A673 (cell line): ENCODE measurements at regions not wholly inside any gene's neighbourhood (a gene's known extent, or its start where the extent isn't known, plus 50 kb on each side); places are given as distances from the start of the nearest gene placed in this dataset.

Experiments
- BruUV-seq: library from RNA; stranded (reverse); fragments of 400-500 nt; replicated peaks from 2 replicates; lab custom pipeline; 2021; lab: Mats Ljungman, UMichigan
- CTCF ChIA-PET: fragments of 300-600 bp; sonication (Branson Sonifier 250); formaldehyde crosslinking; loops from one replicate; lab custom pipeline; 2022; ENCODE audit warnings: antibody characterized with exemption; lab: Charles Lee
- POLR2A ChIA-PET: fragments of 300-600 bp; sonication (Branson Sonifier 250); formaldehyde crosslinking; loops from one replicate; lab custom pipeline; 2022; ENCODE audit warnings: antibody characterized with exemption; ENCODE audit not compliant: low non-redundant PET; lab: Charles Lee
- DNase-seq: peaks from one replicate; pipeline ENCODE4 v3.0.0-alpha.2; 2015; ENCODE audit warnings: low spot score
- H3K27ac ChIP-seq: fragments of 200-600 bp; sonication (generic); 2 replicates; pipeline ENCODE4 v1.5.1; 2016; ENCODE audit warnings: mixed run types, low read depth, mild to moderate bottlenecking, mixed read lengths, antibody characterized with exemption, low read length; ENCODE audit not compliant: poor library complexity, severe bottlenecking
- H3K27me3 ChIP-seq: fragments of 200-600 bp; sonication (generic); replicated peaks from 2 replicates; pipeline ENCODE4 v1.6.1; 2017; ENCODE audit warnings: mixed run types, low read depth, mild to moderate bottlenecking, mixed read lengths, antibody characterized with exemption, low read length; ENCODE audit not compliant: insufficient read depth, poor library complexity
- H3K36me3 ChIP-seq: fragments of 200-600 bp; sonication (generic); 2 replicates; pipeline ENCODE4 v1.6.1; 2016; ENCODE audit warnings: mixed run types, mild to moderate bottlenecking, mixed read lengths, antibody characterized with exemption, low read length; ENCODE audit not compliant: insufficient read depth, poor library complexity, severe bottlenecking
- H3K4me1 ChIP-seq: fragments of 200-600 bp; sonication (generic); 2 replicates; pipeline ENCODE4 v1.6.1; 2017; ENCODE audit warnings: mixed run types, mild to moderate bottlenecking, mixed read lengths, antibody characterized with exemption, low read length; ENCODE audit not compliant: insufficient read depth, poor library complexity, severe bottlenecking
- H3K4me3 ChIP-seq: fragments of 200-600 bp; sonication (generic); 2 replicates; pipeline ENCODE4 v1.5.1; 2016; ENCODE audit warnings: low read depth, mixed run types, mild to moderate bottlenecking, mixed read lengths, low read length; ENCODE audit not compliant: poor library complexity, severe bottlenecking
- H3K9me3 ChIP-seq: fragments of 200-600 bp; sonication (generic); 2 replicates; pipeline ENCODE4 v1.6.1; 2016; ENCODE audit warnings: mixed run types, low read depth, mild to moderate bottlenecking, mixed read lengths, antibody characterized with exemption, low read length; ENCODE audit not compliant: poor library complexity, severe bottlenecking
- EZH2 ChIP-seq: fragments of 200-600 bp; sonication (generic); IDR thresholded peaks from 2 replicates; pipeline ENCODE4 v1.6.1; 2017; ENCODE audit warnings: borderline replicate concordance, low read depth, mild to moderate bottlenecking, mixed read lengths, antibody characterized with exemption, low read length; ENCODE audit not compliant: poor library complexity, severe bottlenecking
- intact Hi-C: fragments of 100-400 bp; cut with micrococcal nuclease; formaldehyde crosslinking; loops from one replicate; pipeline ENCODE4 v1.10.0; 2022; ENCODE audit not compliant: unreplicated experiment
- TF ChIP-seq, protein P1 (sequence below): fragments of 300-800, 200-600 bp; sonication (generic); conservative IDR thresholded peaks from 2 replicates; pipeline ENCODE4 v1.5.1; 2017; ENCODE audit warnings: low read depth, mild to moderate bottlenecking, antibody characterized with exemption, low read length, moderate library complexity, mixed read lengths

DNA sequence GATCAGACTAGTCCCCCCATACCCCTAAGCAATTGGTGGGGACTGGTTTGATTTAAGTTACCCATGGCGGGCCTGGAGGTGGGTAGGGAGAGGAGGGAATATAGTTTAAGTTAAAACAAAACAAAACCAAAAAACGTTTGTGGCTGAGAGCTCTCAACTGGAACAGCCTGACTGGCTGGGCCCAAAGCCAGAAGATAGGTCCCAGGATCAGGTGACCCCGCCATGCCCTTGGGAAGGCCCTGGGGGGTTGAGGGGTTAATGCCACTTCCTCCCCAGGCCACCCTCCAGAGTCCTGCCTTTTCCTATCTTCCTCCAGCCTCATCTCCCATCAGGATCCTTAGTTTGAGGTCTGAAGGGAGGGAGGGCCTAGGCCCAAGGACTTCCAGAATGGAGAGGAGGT is 82.3 kb upstream of the LHX1 start:
- TF ChIP-seq, protein P1, sequence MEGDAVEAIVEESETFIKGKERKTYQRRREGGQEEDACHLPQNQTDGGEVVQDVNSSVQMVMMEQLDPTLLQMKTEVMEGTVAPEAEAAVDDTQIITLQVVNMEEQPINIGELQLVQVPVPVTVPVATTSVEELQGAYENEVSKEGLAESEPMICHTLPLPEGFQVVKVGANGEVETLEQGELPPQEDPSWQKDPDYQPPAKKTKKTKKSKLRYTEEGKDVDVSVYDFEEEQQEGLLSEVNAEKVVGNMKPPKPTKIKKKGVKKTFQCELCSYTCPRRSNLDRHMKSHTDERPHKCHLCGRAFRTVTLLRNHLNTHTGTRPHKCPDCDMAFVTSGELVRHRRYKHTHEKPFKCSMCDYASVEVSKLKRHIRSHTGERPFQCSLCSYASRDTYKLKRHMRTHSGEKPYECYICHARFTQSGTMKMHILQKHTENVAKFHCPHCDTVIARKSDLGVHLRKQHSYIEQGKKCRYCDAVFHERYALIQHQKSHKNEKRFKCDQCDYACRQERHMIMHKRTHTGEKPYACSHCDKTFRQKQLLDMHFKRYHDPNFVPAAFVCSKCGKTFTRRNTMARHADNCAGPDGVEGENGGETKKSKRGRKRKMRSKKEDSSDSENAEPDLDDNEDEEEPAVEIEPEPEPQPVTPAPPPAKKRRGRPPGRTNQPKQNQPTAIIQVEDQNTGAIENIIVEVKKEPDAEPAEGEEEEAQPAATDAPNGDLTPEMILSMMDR = no peak
- no peak for TF ChIP-seq EZH2
- Histone ChIP-seq H3K27me3 (no peaks in the 10 kb centered on the region), H3K4me1 (peaks cover 2% of the 10 kb centered on the region), H3K9me3 (no peaks in the 10 kb centered on the region), H3K4me3 (no peak overlapping the region), H3K27ac (no peak overlapping the region), H3K36me3 (no peaks in the 10 kb centered on the region)
- ChIA-PET POLR2A (no interaction called here), CTCF (no interaction called here)
- DNase-seq = no peak
- BruUV-seq = no TSS peak
- intact Hi-C loops = no loop called here

DNA sequence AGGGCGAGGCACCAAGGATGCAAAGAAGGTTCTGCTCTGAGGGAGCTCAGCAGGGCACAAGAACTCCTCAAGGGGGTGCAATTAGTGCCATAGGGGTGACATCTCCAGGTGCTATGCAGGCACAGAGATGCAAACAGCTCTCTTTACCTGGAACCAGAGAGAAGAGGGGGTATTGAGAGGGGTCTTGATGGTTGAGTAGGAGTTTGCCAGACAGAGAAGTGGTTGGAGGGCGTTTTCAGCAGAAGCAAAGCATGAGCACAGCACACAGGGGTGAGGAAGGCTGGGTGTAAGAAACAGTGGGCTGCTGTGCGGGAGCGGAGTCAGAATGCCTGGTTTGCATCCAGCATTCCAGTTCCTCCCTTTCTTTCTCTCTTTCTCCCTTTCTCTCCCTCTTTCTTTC is 81.8 kb upstream of the LHX1 start:
- Histone ChIP-seq H3K27ac (no peak overlapping the region), H3K4me1 (no peaks in the 10 kb centered on the region), H3K9me3 (no peaks in the 10 kb centered on the region), H3K27me3 (no peaks in the 10 kb centered on the region), H3K36me3 (no peaks in the 10 kb centered on the region), H3K4me3 (no peak overlapping the region)
- TF ChIP-seq, protein P1 = no peak
- TF ChIP-seq EZH2 = no peak
- ChIA-PET POLR2A (no interaction called here), CTCF (no interaction called here)
- BruUV-seq = no TSS peak
- intact Hi-C loops = no loop called here
- no peak for DNase-seq

DNA sequence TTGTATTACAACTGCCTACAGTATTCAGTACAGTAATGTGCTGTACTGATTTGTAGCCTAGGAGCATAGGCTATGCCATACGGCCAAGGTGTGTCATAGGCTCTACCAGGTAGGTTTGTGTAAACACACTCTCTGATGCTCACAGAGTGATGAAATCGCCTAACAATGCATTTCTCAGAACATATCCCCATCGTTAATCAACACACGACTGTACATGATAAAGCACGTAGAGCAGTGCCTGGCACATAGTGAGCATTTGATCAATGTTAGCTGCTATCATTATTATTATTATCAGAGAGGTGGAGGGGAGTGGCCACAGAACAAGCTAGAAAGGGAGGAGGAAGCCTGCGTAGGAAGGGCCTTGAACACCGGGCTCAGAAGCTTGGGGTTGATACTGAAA is 81.1 kb upstream of the LHX1 start:
- no peaks in the 10 kb centered on the region for H3K4me1 ChIP-seq
- intact Hi-C loops = no loop called here
- CTCF ChIA-PET = no interaction called here

More for the DNA sequence above, 81.1 kb upstream of the LHX1 start:
- H3K4me3 ChIP-seq = no peak overlapping the region
- no peaks in the 10 kb centered on the region for H3K36me3 ChIP-seq
- no peaks in the 10 kb centered on the region for H3K9me3 ChIP-seq
- no peaks in the 10 kb centered on the region for H3K27me3 ChIP-seq
- POLR2A ChIA-PET = no interaction called here
- no peak overlapping the region for H3K27ac ChIP-seq
- no peak for TF ChIP-seq EZH2
- TF ChIP-seq, protein P1 = no peak
- no peak for DNase-seq
- no TSS peak for BruUV-seq
